Left lung (tissue), 4 donors: ENCODE measurements at regions not wholly inside any gene's neighbourhood (a gene's known extent, or its start where the extent isn't known, plus 50 kb on each side); places are given as distances from the start of the nearest gene placed in this dataset.

Experiments used
- ATAC-seq: fragments of 200-7000 bp; cut with Tn5 transposase; one replicate; pipeline ENCODE4 v1.9.1; 2020; ENCODE audit warnings: moderate library complexity
- DNase-seq, 4 donors: peaks; one replicate each; pipeline ENCODE4 v3.0.0-alpha.2; 2013 to 2020
- H3K27ac ChIP-seq, 2 donors: fragments of 200-600 bp; sonication (generic) in 1 of 2; one replicate each; pipeline versions ENCODE4 v1.5.0 to v1.8.0; 2020 to 2021
- H3K27me3 ChIP-seq, 2 donors: fragments of 200-600 bp; sonication (generic) in 1 of 2; one replicate each; pipeline versions ENCODE4 v1.5.0 to v1.8.0; 2020 to 2021
- H3K36me3 ChIP-seq, 2 donors: fragments of 200-600 bp; sonication (generic) in 1 of 2; one replicate each; pipeline versions ENCODE4 v1.5.0 to v1.8.0; 2020 to 2021
- H3K4me1 ChIP-seq, 2 donors: fragments of 200-600 bp; one replicate each; pipeline ENCODE4 v1.8.0; 2021
- H3K4me3 ChIP-seq, 2 donors: fragments of 200-600 bp; sonication (generic) in 1 of 2; one replicate each; pipeline versions ENCODE4 v1.5.0 to v1.8.0; 2020 to 2021; ENCODE audit warnings: mild to moderate bottlenecking in 1 of 2
- H3K9me3 ChIP-seq, 2 donors: fragments of 200-600 bp; sonication (generic) in 1 of 2; one replicate each; pipeline versions ENCODE4 v1.5.0 to v1.8.0; 2020 to 2021
- intact Hi-C, 2 donors: fragments of 100-400 bp; cut with DNase I; formaldehyde crosslinking; loops; one replicate each; pipeline versions ENCODE4 v1.11.2 to v1.14.2; 2022
- TF ChIP-seq, protein P1 (sequence below), 2 donors: fragments of 200-600 bp; sonication (generic) in 1 of 2; IDR thresholded peaks; one replicate each; pipeline versions ENCODE4 v1.5.0 to v1.8.0; 2021; ENCODE audit warnings: antibody characterized with exemption in 2 of 2
- donor health status: DM: no; HTN: yes; CAD: no.
- donor health status: DM: no; HTN: no; CAD: no.

DNA sequence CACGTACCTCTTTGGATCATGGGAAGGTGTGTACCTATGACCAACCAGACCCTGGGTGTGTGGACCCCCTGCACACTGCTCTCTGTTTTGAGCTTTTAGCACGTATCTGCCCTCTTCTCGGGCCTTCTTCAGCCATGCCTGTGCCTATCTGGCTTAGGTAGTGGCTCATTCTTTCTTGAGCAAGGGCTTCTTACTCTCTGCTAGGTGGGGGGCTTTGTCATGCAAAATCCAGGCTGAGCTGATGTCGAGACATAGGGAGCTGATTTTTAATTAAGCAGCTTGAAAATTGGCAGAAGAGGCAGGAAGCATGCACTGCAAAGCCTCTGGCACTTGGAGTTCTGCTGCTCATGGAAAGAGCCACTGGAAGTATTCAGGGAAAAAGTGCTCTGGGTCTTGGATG is 181.6 kb upstream of the IRX6 start:
- no peak overlapping the region for H3K4me3 ChIP-seq
- H3K9me3 ChIP-seq = no peaks in the 10 kb centered on the region
- H3K36me3 ChIP-seq = no peaks in the 10 kb centered on the region
- H3K27me3 ChIP-seq = no peaks in the 10 kb centered on the region
- no peak overlapping the region for H3K27ac ChIP-seq
- no peak for DNase-seq
- H3K4me1 ChIP-seq = no peaks in the 10 kb centered on the region
- ATAC-seq = no peak
- TF ChIP-seq, protein P1, sequence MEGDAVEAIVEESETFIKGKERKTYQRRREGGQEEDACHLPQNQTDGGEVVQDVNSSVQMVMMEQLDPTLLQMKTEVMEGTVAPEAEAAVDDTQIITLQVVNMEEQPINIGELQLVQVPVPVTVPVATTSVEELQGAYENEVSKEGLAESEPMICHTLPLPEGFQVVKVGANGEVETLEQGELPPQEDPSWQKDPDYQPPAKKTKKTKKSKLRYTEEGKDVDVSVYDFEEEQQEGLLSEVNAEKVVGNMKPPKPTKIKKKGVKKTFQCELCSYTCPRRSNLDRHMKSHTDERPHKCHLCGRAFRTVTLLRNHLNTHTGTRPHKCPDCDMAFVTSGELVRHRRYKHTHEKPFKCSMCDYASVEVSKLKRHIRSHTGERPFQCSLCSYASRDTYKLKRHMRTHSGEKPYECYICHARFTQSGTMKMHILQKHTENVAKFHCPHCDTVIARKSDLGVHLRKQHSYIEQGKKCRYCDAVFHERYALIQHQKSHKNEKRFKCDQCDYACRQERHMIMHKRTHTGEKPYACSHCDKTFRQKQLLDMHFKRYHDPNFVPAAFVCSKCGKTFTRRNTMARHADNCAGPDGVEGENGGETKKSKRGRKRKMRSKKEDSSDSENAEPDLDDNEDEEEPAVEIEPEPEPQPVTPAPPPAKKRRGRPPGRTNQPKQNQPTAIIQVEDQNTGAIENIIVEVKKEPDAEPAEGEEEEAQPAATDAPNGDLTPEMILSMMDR (IDR thresholded peaks at IDR 0.05) = no peak
- intact Hi-C loops = no loop called here

DNA sequence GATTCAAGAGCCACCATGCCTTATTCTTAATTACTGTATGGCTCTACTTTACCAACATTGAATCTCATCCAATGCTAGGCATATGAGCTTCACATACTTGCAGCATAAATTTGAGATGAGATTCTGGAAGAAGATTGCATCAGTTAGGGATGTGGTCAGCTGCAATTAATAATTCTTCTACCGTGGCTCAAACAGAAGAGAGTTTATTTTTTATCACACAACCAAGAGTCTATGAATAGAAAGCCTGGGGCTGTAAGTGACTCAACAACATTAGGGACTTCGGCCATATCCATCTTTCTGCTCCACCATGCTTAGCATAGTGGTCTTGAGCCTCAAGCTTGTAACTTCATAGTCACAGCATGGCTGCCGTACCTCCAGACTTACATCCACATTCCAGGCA is 179.4 kb upstream of the IRX6 start:
- H3K4me1 ChIP-seq = no peaks in the 10 kb centered on the region
- ATAC-seq = no peak
- TF ChIP-seq, protein P1 (IDR thresholded peaks at IDR 0.05) = no peak
- DNase-seq = no peak
- no peak overlapping the region for H3K4me3 ChIP-seq
- no peak overlapping the region for H3K27ac ChIP-seq
- intact Hi-C loops = no loop called here
- no peaks in the 10 kb centered on the region for H3K27me3 ChIP-seq
- no peaks in the 10 kb centered on the region for H3K9me3 ChIP-seq
- no peaks in the 10 kb centered on the region for H3K36me3 ChIP-seq

DNA sequence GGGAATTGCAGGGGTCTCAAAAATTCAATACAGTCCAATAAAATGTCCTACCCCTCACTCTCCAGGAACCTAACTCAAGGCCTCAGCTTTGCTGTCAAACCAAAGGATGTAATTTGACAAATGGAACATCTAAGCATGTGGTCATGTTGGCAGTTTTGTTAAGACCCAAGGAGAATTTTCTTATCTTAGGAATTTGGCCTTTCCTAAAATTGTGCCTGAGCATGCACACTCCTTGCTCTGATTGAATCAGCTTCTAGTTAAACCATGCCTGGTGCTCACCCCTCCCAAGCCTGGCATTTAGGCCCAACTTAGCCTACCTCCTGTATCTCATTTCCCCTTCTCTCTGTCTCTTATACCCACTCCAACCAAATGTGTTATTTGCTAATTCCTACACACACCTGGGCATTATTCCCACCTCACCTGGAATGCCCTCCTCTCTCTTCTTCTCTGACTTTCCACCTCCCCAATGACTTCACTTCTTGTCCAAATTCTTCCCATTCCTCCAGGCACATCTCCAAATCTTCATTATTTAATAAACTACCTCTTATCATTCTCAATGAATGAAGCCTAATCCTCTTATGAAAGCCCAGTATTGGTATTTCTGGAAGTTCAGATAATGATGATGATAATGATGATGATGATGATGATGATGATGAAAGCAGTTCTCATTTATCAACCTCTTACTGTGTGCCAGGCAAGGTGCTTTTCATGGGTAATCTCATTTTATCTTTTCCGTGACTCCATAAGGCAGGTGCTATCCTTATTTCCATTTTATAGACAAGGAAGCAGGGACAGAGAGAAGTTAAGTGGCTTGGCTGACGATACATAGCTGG is 178.0 kb upstream of the IRX6 start:
- H3K36me3 ChIP-seq = no peaks in the 10 kb centered on the region
- H3K4me1 ChIP-seq = no peaks in the 10 kb centered on the region
- TF ChIP-seq, protein P1 (IDR thresholded peaks at IDR 0.05) = no peak
- no peak overlapping the region for H3K27ac ChIP-seq
- no peaks in the 10 kb centered on the region for H3K9me3 ChIP-seq
- intact Hi-C loops = no loop called here
- ATAC-seq = peak; percentile 12
- no peak for DNase-seq
- H3K4me3 ChIP-seq = no peak overlapping the region
- H3K27me3 ChIP-seq = no peaks in the 10 kb centered on the region

DNA sequence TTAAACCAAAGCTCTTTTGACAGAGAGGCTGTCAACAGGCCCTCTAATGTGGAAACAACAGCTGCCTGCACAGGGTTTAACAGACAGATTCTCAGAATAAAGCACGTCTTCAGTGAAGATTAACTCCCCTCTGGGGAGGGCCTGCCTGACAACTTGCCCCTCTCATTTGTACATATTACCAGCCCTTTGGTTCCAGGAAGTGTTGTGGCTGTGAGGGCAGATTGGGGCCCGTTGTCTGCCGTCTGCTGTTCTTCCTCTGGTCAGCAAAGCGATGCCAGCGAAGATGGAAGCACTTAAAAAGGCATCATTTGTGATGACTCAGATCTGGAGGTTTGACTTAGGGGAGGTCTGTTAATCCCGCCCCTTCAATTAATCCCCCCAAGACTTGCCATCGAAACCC is 177.0 kb upstream of the IRX6 start:
- TF ChIP-seq, protein P1 (IDR thresholded peaks at IDR 0.05) = no peak
- Histone ChIP-seq H3K4me3 (no peak overlapping the region), H3K9me3 (no peaks in the 10 kb centered on the region), H3K36me3 (no peaks in the 10 kb centered on the region), H3K27me3 (no peaks in the 10 kb centered on the region), H3K4me1 (no peaks in the 10 kb centered on the region), H3K27ac (no peak overlapping the region)
- DNase-seq (no peak), ATAC-seq (no peak)
- intact Hi-C loops = no loop called here

DNA sequence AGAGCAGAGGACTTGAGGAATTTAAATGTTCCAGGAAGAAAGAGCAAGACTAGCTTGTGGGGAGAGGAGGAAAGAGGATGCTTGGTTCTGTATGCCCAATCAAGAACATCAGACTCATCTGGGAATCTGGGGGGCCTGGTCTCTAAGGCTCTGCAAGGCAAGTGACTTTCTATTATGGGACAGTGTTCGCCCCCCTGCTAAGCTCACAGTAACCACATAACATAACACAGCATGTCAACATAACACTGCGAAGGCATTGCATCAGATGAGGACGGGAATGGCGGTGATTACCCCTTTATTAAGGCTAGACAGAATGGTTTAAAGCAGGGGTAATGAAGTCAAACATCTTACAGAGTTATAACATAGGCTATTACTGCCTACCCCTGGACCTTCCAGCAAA is 176.6 kb upstream of the IRX6 start:
- H3K36me3 ChIP-seq = no peaks in the 10 kb centered on the region
- ATAC-seq = no peak
- TF ChIP-seq, protein P1 (IDR thresholded peaks at IDR 0.05) = no peak
- DNase-seq = no peak
- H3K27me3 ChIP-seq = no peaks in the 10 kb centered on the region
- no peak overlapping the region for H3K27ac ChIP-seq
- intact Hi-C loops = no loop called here
- H3K4me1 ChIP-seq = no peaks in the 10 kb centered on the region
- H3K4me3 ChIP-seq = no peak overlapping the region
- no peaks in the 10 kb centered on the region for H3K9me3 ChIP-seq
